ENCODE measurements at regions not wholly inside any gene's neighbourhood (a gene's known extent, or its start where the extent isn't known, plus 50 kb on each side); places are given as distances from the start of the nearest gene placed in this dataset.

DNA sequence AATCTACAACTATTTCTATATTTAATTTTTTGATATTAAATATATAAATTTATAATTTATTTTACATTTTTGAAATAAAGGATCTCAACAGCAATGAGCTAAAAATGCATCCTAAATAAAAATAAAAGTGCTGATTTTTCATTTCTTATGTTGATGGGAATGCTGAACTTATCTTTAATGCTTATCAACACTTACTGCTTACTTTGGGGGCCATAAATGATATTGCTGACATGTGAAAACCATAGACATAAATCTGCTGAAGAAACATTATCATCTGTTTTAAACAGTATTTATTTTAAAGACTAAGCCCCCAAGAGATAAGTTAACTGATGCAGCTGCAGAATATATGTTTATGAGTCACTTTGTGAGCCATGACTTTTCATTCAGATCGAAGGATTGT is 594.1 kb upstream of the PKN2 start:
- Mint-ChIP-seq H3K4me3 (no peak overlapping the region), H3K9me3 (peaks cover 19% of the 10 kb centered on the region), H3K4me1 (no peaks in the 10 kb centered on the region), H3K27me3 (no peaks in the 10 kb centered on the region), H3K27ac (no peak overlapping the region), H3K36me3 (ENCODE audit: low read depth) (no peaks in the 10 kb centered on the region)
- intact Hi-C loops (cut with micrococcal nuclease), result no loop called here
- DNase-seq, result no peak

DNA sequence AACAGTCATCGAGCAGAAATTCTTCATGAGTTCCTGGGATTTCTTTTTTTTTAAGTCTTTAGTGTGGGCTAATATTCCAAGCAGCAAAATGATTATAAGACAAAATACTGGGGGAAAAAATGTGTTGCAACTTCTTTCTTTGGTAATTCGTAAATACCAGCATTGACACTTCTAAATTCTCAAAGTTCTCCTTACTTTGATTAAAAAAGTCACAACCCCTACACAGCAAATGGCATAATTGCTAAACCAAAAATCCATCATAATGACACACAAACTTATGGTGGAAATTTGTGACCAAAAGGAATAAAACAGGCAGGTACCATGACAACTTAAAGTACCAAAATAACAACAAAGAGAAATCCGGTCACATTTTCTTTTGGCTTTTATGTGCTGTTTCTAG is 585.2 kb upstream of the PKN2 start:
- DNase-seq, result no peak
- Mint-ChIP-seq H3K27me3 (no peaks in the 10 kb centered on the region), H3K27ac (no peak overlapping the region), H3K36me3 (ENCODE audit: low read depth) (no peaks in the 10 kb centered on the region), H3K9me3 (no peaks in the 10 kb centered on the region), H3K4me3 (no peak overlapping the region), H3K4me1 (no peaks in the 10 kb centered on the region)
- intact Hi-C loops (cut with micrococcal nuclease), result no loop called here

GRCh38 chr1:88101041-88101440 is 583.0 kb upstream of the PKN2 start:
- intact Hi-C loops (cut with micrococcal nuclease), result no loop called here
- no peak overlapping the region for H3K4me3 Mint-ChIP-seq

GRCh38 chr1:88104236-88104635 is 579.8 kb upstream of the PKN2 start:
- Mint-ChIP-seq H3K36me3 (ENCODE audit: low read depth) (no peaks in the 10 kb centered on the region), H3K9me3 (no peaks in the 10 kb centered on the region), H3K27ac (no peak overlapping the region), H3K4me1 (no peaks in the 10 kb centered on the region), H3K4me3 (no peak overlapping the region), H3K27me3 (no peaks in the 10 kb centered on the region)
- intact Hi-C loops (cut with micrococcal nuclease), result no loop called here
- no peak for DNase-seq

More at GRCh38 chr1:88101041-88101440, 583.0 kb upstream of the PKN2 start:
- Mint-ChIP-seq H3K9me3 (no peaks in the 10 kb centered on the region), H3K27ac (no peak overlapping the region), H3K4me1 (no peaks in the 10 kb centered on the region), H3K36me3 (ENCODE audit: low read depth) (no peaks in the 10 kb centered on the region), H3K27me3 (no peaks in the 10 kb centered on the region)
- no peak for DNase-seq

DNA sequence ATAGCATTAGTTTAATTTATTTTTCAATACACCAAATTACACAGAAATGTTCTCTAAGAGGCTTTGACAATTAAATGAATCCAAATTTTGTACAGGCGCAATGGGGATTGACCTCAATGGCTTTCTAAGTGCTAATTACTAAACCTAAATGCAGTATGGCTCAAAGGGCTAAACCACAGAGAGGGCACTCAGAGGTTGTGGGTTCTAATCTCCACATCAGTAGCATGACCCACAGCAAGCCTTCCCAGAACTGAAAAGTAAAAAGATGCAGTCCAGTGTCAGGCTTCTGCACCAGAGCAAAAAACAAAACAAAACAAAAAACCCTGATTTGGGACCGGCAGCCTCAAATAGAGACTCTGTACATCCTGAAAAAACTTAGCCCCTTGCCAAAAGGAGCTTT is 579.2 kb upstream of the PKN2 start:
- H3K27me3 Mint-ChIP-seq, result no peaks in the 10 kb centered on the region
- H3K9me3 Mint-ChIP-seq, result no peaks in the 10 kb centered on the region
- no peak for DNase-seq
- no peak overlapping the region for H3K4me3 Mint-ChIP-seq
- H3K36me3 Mint-ChIP-seq (ENCODE audit: low read depth), result no peaks in the 10 kb centered on the region
- no peak overlapping the region for H3K27ac Mint-ChIP-seq
- intact Hi-C loops (cut with micrococcal nuclease), result no loop called here
- H3K4me1 Mint-ChIP-seq, result no peaks in the 10 kb centered on the region

DNA sequence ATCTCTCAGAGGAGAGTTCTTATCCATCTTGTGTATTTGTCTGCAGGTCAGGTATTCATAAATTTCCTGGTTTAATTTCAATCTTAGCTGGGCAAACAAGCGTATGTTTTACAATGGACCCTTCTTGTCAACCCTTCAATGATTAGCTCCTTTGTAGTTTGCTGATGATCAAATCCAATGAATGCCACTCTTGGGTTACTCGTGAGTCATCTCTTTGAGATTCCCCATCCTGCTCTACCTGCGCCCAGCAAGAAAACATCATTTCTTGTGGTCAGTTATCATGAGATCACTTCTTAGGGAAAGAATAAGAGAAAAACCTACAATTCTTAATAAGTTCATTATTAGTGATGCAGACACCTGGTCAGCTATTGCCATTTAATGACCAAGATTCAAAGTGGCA is 572.3 kb upstream of the PKN2 start:
- H3K4me1 Mint-ChIP-seq, result no peaks in the 10 kb centered on the region
- intact Hi-C loops (cut with micrococcal nuclease), result no loop called here
- no peak overlapping the region for H3K4me3 Mint-ChIP-seq
- H3K27ac Mint-ChIP-seq, result no peak overlapping the region
- DNase-seq, result no peak
- H3K27me3 Mint-ChIP-seq, result no peaks in the 10 kb centered on the region
- H3K9me3 Mint-ChIP-seq, result no peaks in the 10 kb centered on the region
- no peaks in the 10 kb centered on the region for H3K36me3 Mint-ChIP-seq (ENCODE audit: low read depth)

DNA sequence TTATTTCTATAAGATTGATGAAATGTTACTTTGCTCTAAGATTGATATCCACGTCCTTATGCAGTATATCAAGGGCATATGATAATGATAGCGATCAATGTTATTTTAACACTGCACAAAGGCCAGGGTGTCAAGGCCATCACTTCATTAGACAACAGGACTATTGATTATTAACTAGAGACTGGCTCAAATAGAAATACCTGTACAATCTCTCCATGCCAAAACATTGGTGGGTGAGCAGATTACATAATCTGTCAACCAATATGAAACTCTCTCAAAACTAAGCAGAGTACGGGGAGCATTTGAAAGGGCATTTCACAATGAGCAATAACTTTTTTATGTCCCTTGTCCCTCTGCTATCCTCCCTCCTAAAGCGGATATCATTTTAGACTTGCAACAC is 566.5 kb upstream of the PKN2 start:
- intact Hi-C loops (cut with micrococcal nuclease), result no loop called here
- DNase-seq, result no peak
- H3K4me3 Mint-ChIP-seq, result no peak overlapping the region
- H3K4me1 Mint-ChIP-seq, result no peaks in the 10 kb centered on the region
- H3K27me3 Mint-ChIP-seq, result no peaks in the 10 kb centered on the region
- H3K9me3 Mint-ChIP-seq, result no peaks in the 10 kb centered on the region
- no peaks in the 10 kb centered on the region for H3K36me3 Mint-ChIP-seq (ENCODE audit: low read depth)
- no peak overlapping the region for H3K27ac Mint-ChIP-seq

DNA sequence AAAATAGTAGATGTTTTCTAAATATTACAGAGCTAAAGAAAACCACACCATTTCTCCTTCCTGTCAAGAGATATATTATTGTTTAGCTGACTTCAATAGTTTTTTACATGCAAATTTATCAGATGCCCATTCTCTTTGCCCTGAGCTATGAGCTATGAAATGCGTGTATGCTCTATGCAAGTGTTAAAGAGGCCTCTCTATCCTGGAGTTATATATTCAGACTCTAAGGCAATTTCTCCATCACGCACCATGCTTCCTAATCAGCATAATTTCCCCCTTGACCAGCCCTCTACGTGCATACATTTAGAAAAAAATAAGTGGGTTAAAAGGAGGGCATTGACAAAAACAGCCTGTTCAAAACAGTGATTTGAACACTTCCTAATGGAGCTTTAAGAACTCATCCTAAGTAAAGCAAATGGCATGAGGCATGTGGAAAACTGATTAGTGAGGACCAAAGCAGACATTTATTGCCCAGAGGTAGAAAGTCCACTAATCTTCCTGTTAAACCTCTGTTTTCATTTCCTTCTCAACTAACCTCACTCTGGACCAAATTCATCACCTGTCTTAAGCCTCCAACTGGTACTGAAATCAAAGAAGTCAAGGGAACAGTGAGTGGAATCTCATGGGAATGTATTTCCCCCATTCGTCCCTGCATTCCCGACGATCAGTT is 565.8 kb upstream of the PKN2 start:
- intact Hi-C loops (cut with micrococcal nuclease), result no loop called here
- H3K4me1 Mint-ChIP-seq, result no peaks in the 10 kb centered on the region
- H3K4me3 Mint-ChIP-seq, result no peak overlapping the region
- no peak overlapping the region for H3K27ac Mint-ChIP-seq
- DNase-seq, result no peak
- H3K9me3 Mint-ChIP-seq, result no peaks in the 10 kb centered on the region
- H3K36me3 Mint-ChIP-seq (ENCODE audit: low read depth), result no peaks in the 10 kb centered on the region
- no peaks in the 10 kb centered on the region for H3K27me3 Mint-ChIP-seq

DNA sequence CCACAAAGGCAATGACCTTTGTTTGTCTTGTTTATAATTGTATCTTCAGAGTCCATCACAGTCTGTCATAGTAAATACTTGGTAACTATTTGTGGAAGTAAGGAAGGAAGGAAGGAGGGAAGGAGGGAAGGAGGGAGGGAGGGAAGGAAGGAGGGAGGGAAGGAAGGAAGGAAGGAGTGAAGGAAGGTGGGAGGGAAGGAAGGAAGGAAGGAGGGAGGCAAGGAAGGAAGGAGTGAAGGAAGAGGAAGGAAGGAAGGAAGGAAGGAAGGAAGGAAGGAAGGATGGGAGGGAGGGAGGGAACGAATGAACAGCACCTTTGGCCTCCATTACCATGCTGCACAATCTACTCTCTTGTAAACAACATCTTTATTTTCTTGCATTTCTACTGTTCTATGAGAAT is 559.5 kb upstream of the PKN2 start:
- H3K36me3 Mint-ChIP-seq (ENCODE audit: low read depth), result no peaks in the 10 kb centered on the region
- no peaks in the 10 kb centered on the region for H3K4me1 Mint-ChIP-seq
- H3K4me3 Mint-ChIP-seq, result no peak overlapping the region
- H3K27ac Mint-ChIP-seq, result no peak overlapping the region
- no peaks in the 10 kb centered on the region for H3K27me3 Mint-ChIP-seq
- DNase-seq, result no peak
- intact Hi-C loops (cut with micrococcal nuclease), result no loop called here
- no peaks in the 10 kb centered on the region for H3K9me3 Mint-ChIP-seq

- Mint-ChIP-seq H3K9me3 (no peaks in the 10 kb centered on the region), H3K4me1 (no peaks in the 10 kb centered on the region), H3K27me3 (no peaks in the 10 kb centered on the region), H3K36me3 (ENCODE audit: low read depth) (no peaks in the 10 kb centered on the region), H3K27ac (no peak overlapping the region), H3K4me3 (no peak overlapping the region)
- no peak for DNase-seq
- intact Hi-C loops (cut with micrococcal nuclease), result no loop called here
Observed at GRCh38 chr1:88126467-88126866, 557.6 kb upstream of the PKN2 start.

DNA sequence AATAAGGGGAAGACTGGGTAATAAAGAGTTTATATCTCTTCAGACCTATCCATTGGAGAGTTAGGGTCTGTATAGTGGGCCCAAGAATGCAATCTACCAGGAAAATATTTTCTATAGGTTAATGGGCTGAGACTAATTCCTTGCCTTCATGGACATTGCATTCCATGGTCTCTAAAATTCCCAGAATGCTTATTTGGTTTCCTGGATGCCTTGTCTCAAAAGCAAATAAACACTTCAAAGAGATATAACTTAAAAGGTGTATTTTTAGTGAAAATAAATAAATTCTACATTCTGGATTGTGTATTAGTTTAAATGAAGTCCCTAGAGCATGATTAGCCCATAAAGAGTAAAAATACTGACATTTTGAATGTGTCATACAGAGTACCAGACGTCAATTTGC is 550.1 kb upstream of the PKN2 start:
- intact Hi-C loops (cut with micrococcal nuclease), result no loop called here
- Mint-ChIP-seq H3K4me1 (no peaks in the 10 kb centered on the region), H3K27me3 (no peaks in the 10 kb centered on the region), H3K9me3 (no peaks in the 10 kb centered on the region), H3K36me3 (ENCODE audit: low read depth) (no peaks in the 10 kb centered on the region), H3K4me3 (no peak overlapping the region), H3K27ac (no peak overlapping the region)
- DNase-seq, result no peak

- H3K27me3 Mint-ChIP-seq, result no peaks in the 10 kb centered on the region
- no peak for DNase-seq
- no peaks in the 10 kb centered on the region for H3K4me1 Mint-ChIP-seq
- intact Hi-C loops (cut with micrococcal nuclease), result no loop called here
- no peaks in the 10 kb centered on the region for H3K36me3 Mint-ChIP-seq (ENCODE audit: low read depth)
- no peak overlapping the region for H3K4me3 Mint-ChIP-seq
- H3K27ac Mint-ChIP-seq, result no peak overlapping the region
- H3K9me3 Mint-ChIP-seq, result no peaks in the 10 kb centered on the region
Observed at GRCh38 chr1:88134983-88135921, 548.8 kb upstream of the PKN2 start.

GRCh38 chr1:88139633-88140032 is 544.4 kb upstream of the PKN2 start:
- H3K27ac Mint-ChIP-seq, result no peak overlapping the region
- no peaks in the 10 kb centered on the region for H3K9me3 Mint-ChIP-seq
- peaks cover 2% of the 10 kb centered on the region for H3K4me1 Mint-ChIP-seq
- no peak overlapping the region for H3K4me3 Mint-ChIP-seq
- DNase-seq, result no peak
- H3K27me3 Mint-ChIP-seq, result peaks cover 2% of the 10 kb centered on the region
- no peaks in the 10 kb centered on the region for H3K36me3 Mint-ChIP-seq (ENCODE audit: low read depth)
- intact Hi-C loops (cut with micrococcal nuclease), result no loop called here

DNA sequence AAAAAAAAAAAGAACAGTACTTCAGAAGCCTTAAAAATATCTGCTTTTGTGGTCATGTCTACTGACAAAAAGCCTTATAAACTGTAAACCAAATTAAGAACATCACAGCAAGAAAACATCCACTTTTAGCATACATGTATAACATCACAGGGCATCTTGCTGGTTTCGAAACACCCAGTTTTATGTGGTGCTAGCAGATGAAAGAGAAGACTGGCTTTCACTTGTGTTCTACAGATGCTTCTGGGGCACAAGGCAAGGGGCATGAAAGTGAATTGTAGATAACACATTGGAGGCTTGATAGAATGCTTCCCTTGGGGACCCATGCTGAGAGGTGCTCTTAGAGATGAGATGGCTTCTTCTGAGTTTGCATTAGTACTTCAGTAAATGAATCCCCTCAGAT is 543.7 kb upstream of the PKN2 start:
- H3K4me1 Mint-ChIP-seq, result peaks cover 2% of the 10 kb centered on the region
- intact Hi-C loops (cut with micrococcal nuclease), result no loop called here
- DNase-seq, result no peak

More for the DNA sequence above, 543.7 kb upstream of the PKN2 start:
- no peaks in the 10 kb centered on the region for H3K9me3 Mint-ChIP-seq
- no peaks in the 10 kb centered on the region for H3K36me3 Mint-ChIP-seq (ENCODE audit: low read depth)
- peaks cover 5% of the 10 kb centered on the region for H3K27me3 Mint-ChIP-seq
- no peak overlapping the region for H3K27ac Mint-ChIP-seq
- no peak overlapping the region for H3K4me3 Mint-ChIP-seq
